ENCODE measurements at regions not wholly inside any gene's neighbourhood (a gene's known extent, or its start where the extent isn't known, plus 50 kb on each side); places are given as distances from the start of the nearest gene placed in this dataset.

GRCh38 chr9:26234865-26235264 is 556.6 kb upstream of the TUSC1 start:
- Histone ChIP-seq H3K9me3 (no peaks in the 10 kb centered on the region), H3K4me3 (no peak overlapping the region), H3K36me3 (no peaks in the 10 kb centered on the region), H3K27me3 (no peaks in the 10 kb centered on the region), H3K27ac (no peak overlapping the region), H3K4me1 (no peaks in the 10 kb centered on the region)
- no peak for DNase-seq
- intact Hi-C loops (cut with DNase I) = no loop called here
- ATAC-seq = no peak
- no peak for TF ChIP-seq CTCF (IDR thresholded peaks at IDR 0.05)

DNA sequence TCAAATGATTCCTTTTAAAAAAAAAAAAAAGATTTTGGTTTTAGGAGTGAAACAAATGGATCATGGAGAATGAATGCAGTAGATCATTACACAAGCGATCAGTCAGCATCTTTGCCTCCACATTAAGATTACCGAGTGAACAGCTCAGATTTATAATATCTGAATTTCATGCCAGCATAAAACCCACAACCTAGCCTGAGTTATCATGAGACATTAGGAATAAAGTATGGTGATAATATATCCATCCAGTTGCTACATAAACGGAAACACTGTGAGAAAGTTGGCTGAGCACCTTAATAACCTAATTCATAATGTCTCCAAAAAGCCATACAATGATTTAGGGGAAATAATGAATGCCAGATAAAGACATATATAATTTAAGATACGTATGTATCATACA is 553.1 kb upstream of the TUSC1 start:
- Histone ChIP-seq H3K4me1 (no peaks in the 10 kb centered on the region), H3K9me3 (no peaks in the 10 kb centered on the region), H3K36me3 (no peaks in the 10 kb centered on the region), H3K4me3 (no peak overlapping the region), H3K27ac (no peak overlapping the region), H3K27me3 (no peaks in the 10 kb centered on the region)
- ATAC-seq (no peak), DNase-seq (no peak)
- TF ChIP-seq CTCF (IDR thresholded peaks at IDR 0.05) = no peak
- intact Hi-C loops (cut with DNase I) = no loop called here

- intact Hi-C loops (cut with DNase I) = no loop called here
- Histone ChIP-seq H3K9me3 (no peaks in the 10 kb centered on the region), H3K4me1 (no peaks in the 10 kb centered on the region), H3K36me3 (no peaks in the 10 kb centered on the region), H3K27ac (no peak overlapping the region), H3K27me3 (no peaks in the 10 kb centered on the region), H3K4me3 (no peak overlapping the region)
- ATAC-seq (no peak), DNase-seq (no peak)
- TF ChIP-seq CTCF (IDR thresholded peaks at IDR 0.05) = no peak
Measured at GRCh38 chr9:26229324-26230054, 551.2 kb upstream of the TUSC1 start.

- Histone ChIP-seq H3K4me1 (no peaks in the 10 kb centered on the region), H3K9me3 (no peaks in the 10 kb centered on the region), H3K27me3 (no peaks in the 10 kb centered on the region), H3K36me3 (no peaks in the 10 kb centered on the region), H3K4me3 (no peak overlapping the region), H3K27ac (no peak overlapping the region)
- DNase-seq = no peak
- intact Hi-C loops (cut with DNase I) = no loop called here
- ATAC-seq = no peak
- no peak for TF ChIP-seq CTCF (IDR thresholded peaks at IDR 0.05)
Measured at GRCh38 chr9:26228273-26228672, 550.0 kb upstream of the TUSC1 start.

DNA sequence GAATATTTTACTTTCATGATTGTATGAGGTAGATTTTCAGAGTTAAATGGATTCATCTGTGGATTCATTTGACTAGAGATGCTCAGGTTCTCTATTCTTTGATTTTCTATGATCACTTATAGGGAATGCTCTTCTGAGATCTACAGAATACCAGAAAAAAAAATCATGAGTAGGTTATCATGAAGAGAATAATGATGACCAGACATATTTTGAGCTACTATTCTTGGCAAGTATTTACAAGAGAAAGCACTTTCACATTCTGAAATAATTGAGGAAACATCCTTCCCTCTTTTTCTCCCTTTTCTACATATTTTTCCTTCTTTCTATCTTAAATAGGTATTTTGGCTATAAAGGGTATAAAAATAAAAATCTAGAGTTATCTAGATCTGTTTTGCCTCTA is 543.0 kb upstream of the TUSC1 start:
- Histone ChIP-seq H3K9me3 (peaks cover 0 to under 1% of the 10 kb centered on the region in 2 donors), H3K4me1 (no peaks in the 10 kb centered on the region), H3K4me3 (no peak overlapping the region), H3K36me3 (no peaks in the 10 kb centered on the region), H3K27me3 (no peaks in the 10 kb centered on the region), H3K27ac (no peak overlapping the region)
- no peak for DNase-seq
- TF ChIP-seq CTCF (IDR thresholded peaks at IDR 0.05) = no peak
- ATAC-seq = no peak
- intact Hi-C loops (cut with DNase I) = no loop called here
